Thyroid gland (tissue), 4 donors: ENCODE measurements at regions not wholly inside any gene's neighbourhood (a gene's known extent, or its start where the extent isn't known, plus 50 kb on each side); places are given as distances from the start of the nearest gene placed in this dataset.
A peak's percentile ranks its signal among the peaks of the same experiment; 100 is the strongest.

Source experiments
- DNase-seq, 2 donors: peaks; one replicate each; pipeline ENCODE4 v3.0.0-alpha.2; 2019
- H3K27ac ChIP-seq, 3 donors: fragments of 200-600 bp; sonication (generic); 1 replicate in 2 of 3; 2 replicates in 1 of 3; pipeline ENCODE4 v1.5.1; 2016 to 2019; ENCODE audit warnings: mild to moderate bottlenecking in 1 of 3, moderate library complexity in 1 of 3
- H3K27me3 ChIP-seq: fragments of 200-600 bp; sonication (generic); one replicate; pipeline ENCODE4 v1.5.1; 2019
- H3K36me3 ChIP-seq, 2 donors: fragments of 200-600 bp; sonication (generic); one replicate each; pipeline ENCODE4 v1.5.1; 2016 to 2019
- H3K4me1 ChIP-seq, 2 donors: fragments of 200-600 bp; sonication (generic); one replicate each; pipeline ENCODE4 v1.5.1; 2017 to 2019
- H3K4me3 ChIP-seq, 3 donors: fragments of 200-600 bp; sonication (generic); replicated peaks in 1 of 3; 1 replicate in 2 of 3; 2 replicates in 1 of 3; pipeline ENCODE4 v1.5.1; 2016; ENCODE audit warnings: mild to moderate bottlenecking in 1 of 3
- H3K9me3 ChIP-seq: fragments of 200-600 bp; sonication (generic); one replicate; pipeline ENCODE4 v1.5.1; 2017
- CTCF ChIP-seq, 6 experiments: fragments of 200-600 bp in 3 of 6; fragments of 450-650 bp in 3 of 6; sonication (generic) in 3 of 6; IDR thresholded peaks; one replicate each; pipeline ENCODE4 v1.5.1; 2016 to 2019; ENCODE audit warnings: antibody characterized with exemption in 6 of 6, mild to moderate bottlenecking in 2 of 6, inconsistent platforms in 1 of 6, moderate library complexity in 1 of 6
- POLR2A ChIP-seq, 2 donors: fragments of 450-650 bp; IDR thresholded peaks; one replicate each; pipeline ENCODE4 v1.6.1; 2017; ENCODE audit warnings: antibody characterized with exemption in 2 of 2, mild to moderate bottlenecking in 2 of 2, moderate library complexity in 1 of 2
- WGBS, 2 donors: methylation state at CpG; one replicate each; pipeline ENCODE4 v1.1.5; 2017; 5-methylcytosine and 5-hydroxymethylcytosine counted together
- intact Hi-C: fragments of 100-400 bp; cut with DNase I; formaldehyde crosslinking; loops from one replicate; pipeline ENCODE4 v1.15.1; 2023

DNA sequence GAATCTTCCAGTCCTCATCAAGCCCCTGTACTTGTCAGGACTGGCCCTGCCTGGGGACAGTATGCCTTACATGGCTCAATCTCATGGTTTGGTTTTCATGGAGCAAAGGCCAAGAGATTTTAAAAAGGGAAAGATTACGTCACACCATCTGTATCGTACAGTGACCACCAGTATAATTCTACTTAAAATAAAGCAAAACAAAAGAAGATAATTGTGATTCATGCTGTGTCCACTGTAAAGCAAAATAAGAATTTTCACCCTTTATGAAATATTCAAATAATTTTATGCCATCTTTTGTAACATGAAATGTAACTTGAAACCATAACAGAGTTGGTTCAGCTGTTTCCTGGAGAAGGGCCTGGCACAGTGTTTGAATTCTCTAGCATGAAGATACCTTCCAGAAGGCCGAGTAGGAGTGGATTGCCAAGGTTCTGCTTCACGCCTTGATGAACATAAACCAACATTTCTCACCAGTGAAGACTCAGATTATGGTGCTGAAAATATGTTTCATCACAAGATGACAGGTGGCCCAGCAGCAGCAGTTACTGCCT is 486.5 kb downstream of the RFPL4B start:
- Histone ChIP-seq H3K4me1 (no peaks in the 10 kb centered on the region), H3K4me3 (no peak overlapping the region), H3K27ac (no peak overlapping the region), H3K9me3 (no peaks in the 10 kb centered on the region), H3K36me3 (no peaks in the 10 kb centered on the region), H3K27me3 (no peaks in the 10 kb centered on the region)
- peak; percentile 2 to 20 for DNase-seq
- intact Hi-C loops, result no loop called here
- 67 to 71% methylated on average over 4 of the region's 4 CpGs for WGBS, 2 donors
- no peak for TF ChIP-seq POLR2A (IDR thresholded peaks at IDR 0.05)
- TF ChIP-seq CTCF (IDR thresholded peaks at IDR 0.05), result no peak

- TF ChIP-seq CTCF (IDR thresholded peaks at IDR 0.05) (no peak), POLR2A (IDR thresholded peaks at IDR 0.05) (no peak)
- no peaks in the 10 kb centered on the region for H3K27me3 ChIP-seq
- H3K4me3 ChIP-seq, result no peak overlapping the region
- intact Hi-C loops, result no loop called here
- no peak overlapping the region for H3K27ac ChIP-seq
- no peaks in the 10 kb centered on the region for H3K4me1 ChIP-seq
- no peaks in the 10 kb centered on the region for H3K9me3 ChIP-seq
- 93% methylated on average over 3 of the region's 3 CpGs for WGBS, 2 donors
- no peaks in the 10 kb centered on the region for H3K36me3 ChIP-seq
- DNase-seq, result no peak
Observed at GRCh38 chr6:112835078-112835477, 487.9 kb downstream of the RFPL4B start.

DNA sequence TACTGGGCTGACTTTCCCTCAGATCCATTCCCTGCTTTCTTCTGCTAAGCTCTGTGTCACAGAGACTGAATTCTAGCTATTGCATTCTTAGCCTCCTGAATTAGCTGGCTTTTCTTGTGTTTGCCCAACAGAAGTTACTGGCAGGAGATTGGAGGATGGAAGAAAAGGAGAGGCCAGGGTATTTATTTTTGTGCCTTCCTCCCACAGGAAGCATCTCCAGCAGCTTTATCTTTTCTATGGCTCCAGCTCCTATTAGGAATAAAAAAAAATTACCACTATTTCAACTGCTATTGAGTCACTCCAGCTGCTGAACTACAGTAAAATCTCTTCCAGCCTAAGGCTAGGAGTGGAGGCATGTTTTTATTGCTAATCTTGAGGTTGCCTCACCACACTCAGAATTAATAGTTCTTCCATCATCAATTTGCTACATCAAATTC is 492.4 kb downstream of the RFPL4B start:
- no peak overlapping the region for H3K4me3 ChIP-seq
- no peaks in the 10 kb centered on the region for H3K36me3 ChIP-seq
- DNase-seq, result no peak
- intact Hi-C loops, result no loop called here
- no peaks in the 10 kb centered on the region for H3K4me1 ChIP-seq
- no peaks in the 10 kb centered on the region for H3K9me3 ChIP-seq
- TF ChIP-seq CTCF (IDR thresholded peaks at IDR 0.05), result no peak
- no peak for TF ChIP-seq POLR2A (IDR thresholded peaks at IDR 0.05)
- H3K27me3 ChIP-seq, result no peaks in the 10 kb centered on the region
- no peak overlapping the region for H3K27ac ChIP-seq

DNA sequence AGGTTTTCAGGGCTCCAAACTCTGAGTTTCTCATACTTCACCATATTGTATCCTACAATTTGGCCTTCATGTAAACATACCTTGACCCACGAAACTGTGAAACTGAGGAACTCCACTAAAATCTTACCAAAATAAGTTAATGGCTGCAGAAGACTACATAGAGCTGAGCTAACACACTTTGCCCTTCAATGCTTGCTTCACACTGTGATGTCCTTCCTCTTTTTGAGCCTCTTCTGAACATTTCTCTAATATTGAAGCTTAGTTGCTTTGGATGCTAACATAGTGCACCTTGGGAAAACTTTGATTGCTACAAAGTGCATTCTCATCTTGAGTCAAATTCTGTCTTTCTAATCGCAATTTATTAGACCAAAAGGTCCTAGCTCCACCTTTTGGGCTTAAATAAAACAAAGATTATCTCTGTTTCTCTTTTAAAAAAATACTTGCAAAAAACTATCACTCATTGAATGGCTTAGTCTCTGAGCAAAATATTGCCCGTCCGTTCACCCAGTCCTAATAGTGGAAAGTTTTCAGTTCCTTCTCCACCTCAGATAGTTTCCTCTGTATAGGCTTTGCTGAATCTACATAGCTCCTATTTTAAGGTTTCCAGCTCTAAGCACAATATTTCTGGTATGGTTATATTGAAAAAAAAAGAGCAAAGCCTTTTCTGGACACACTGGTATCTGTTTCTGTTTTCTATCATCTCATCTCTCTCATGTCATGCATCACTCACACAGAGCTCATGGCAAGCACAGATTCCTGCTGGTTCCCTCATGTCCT is 494.6 kb downstream of the RFPL4B start:
- no peaks in the 10 kb centered on the region for H3K27me3 ChIP-seq
- H3K4me3 ChIP-seq, result no peak overlapping the region
- intact Hi-C loops, result no loop called here
- WGBS, 2 donors, result 87 to 90% methylated on average over 4 of the region's 4 CpGs
- no peaks in the 10 kb centered on the region for H3K4me1 ChIP-seq
- no peaks in the 10 kb centered on the region for H3K36me3 ChIP-seq
- no peaks in the 10 kb centered on the region for H3K9me3 ChIP-seq
- no peak overlapping the region for H3K27ac ChIP-seq
- no peak for DNase-seq
- no peak for TF ChIP-seq CTCF (IDR thresholded peaks at IDR 0.05)
- no peak for TF ChIP-seq POLR2A (IDR thresholded peaks at IDR 0.05)

- H3K4me1 ChIP-seq, result no peaks in the 10 kb centered on the region
- intact Hi-C loops, result no loop called here
- no peak for TF ChIP-seq POLR2A (IDR thresholded peaks at IDR 0.05)
- no peak for TF ChIP-seq CTCF (IDR thresholded peaks at IDR 0.05)
- H3K27me3 ChIP-seq, result no peaks in the 10 kb centered on the region
- H3K27ac ChIP-seq, result no peak overlapping the region
- H3K9me3 ChIP-seq, result no peaks in the 10 kb centered on the region
- no peak overlapping the region for H3K4me3 ChIP-seq
- DNase-seq, result no peak
- no peaks in the 10 kb centered on the region for H3K36me3 ChIP-seq
Observed at GRCh38 chr6:112842330-112842685, 495.2 kb downstream of the RFPL4B start.
